ENCODE measurements at regions not wholly inside any gene's neighbourhood (a gene's known extent, or its start where the extent isn't known, plus 50 kb on each side); places are given as distances from the start of the nearest gene placed in this dataset.

- no peak overlapping the region for H3K27ac Mint-ChIP-seq
- no peaks in the 10 kb centered on the region for H3K4me1 Mint-ChIP-seq (ENCODE audit: low read depth)
- no peaks in the 10 kb centered on the region for H3K36me3 Mint-ChIP-seq (ENCODE audit: low read depth)
- H3K9me3 Mint-ChIP-seq, result no peaks in the 10 kb centered on the region
- no peak overlapping the region for H3K4me3 Mint-ChIP-seq
- no peaks in the 10 kb centered on the region for H3K27me3 Mint-ChIP-seq (ENCODE audit: low read depth)
These were observed 323.2 kb downstream of the RDH14 start for GRCh38 chr2:18237298-18237697.

GRCh38 chr2:18232731-18233438 is 327.6 kb downstream of the RDH14 start:
- no peaks in the 10 kb centered on the region for H3K9me3 Mint-ChIP-seq
- H3K4me1 Mint-ChIP-seq (ENCODE audit: low read depth), result no peaks in the 10 kb centered on the region
- no peak overlapping the region for H3K27ac Mint-ChIP-seq
- H3K36me3 Mint-ChIP-seq (ENCODE audit: low read depth), result no peaks in the 10 kb centered on the region
- H3K27me3 Mint-ChIP-seq (ENCODE audit: low read depth), result no peaks in the 10 kb centered on the region
- no peak overlapping the region for H3K4me3 Mint-ChIP-seq

GRCh38 chr2:18230668-18231067 is 329.8 kb downstream of the RDH14 start:
- no peaks in the 10 kb centered on the region for H3K36me3 Mint-ChIP-seq (ENCODE audit: low read depth)
- no peak overlapping the region for H3K27ac Mint-ChIP-seq
- H3K4me1 Mint-ChIP-seq (ENCODE audit: low read depth), result no peaks in the 10 kb centered on the region
- H3K9me3 Mint-ChIP-seq, result peaks cover 4% of the 10 kb centered on the region
- H3K4me3 Mint-ChIP-seq, result no peak overlapping the region
- H3K27me3 Mint-ChIP-seq (ENCODE audit: low read depth), result no peaks in the 10 kb centered on the region

- no peak overlapping the region for H3K4me3 Mint-ChIP-seq
- no peak overlapping the region for H3K27ac Mint-ChIP-seq
- no peaks in the 10 kb centered on the region for H3K27me3 Mint-ChIP-seq (ENCODE audit: low read depth)
- H3K9me3 Mint-ChIP-seq, result no peaks in the 10 kb centered on the region
- no peaks in the 10 kb centered on the region for H3K4me1 Mint-ChIP-seq (ENCODE audit: low read depth)
- H3K36me3 Mint-ChIP-seq (ENCODE audit: low read depth), result no peaks in the 10 kb centered on the region
These were observed 340.8 kb downstream of the RDH14 start for GRCh38 chr2:18219676-18220075.

GRCh38 chr2:18218160-18218933 is 339.9 kb downstream of the KCNS3 start:
- Mint-ChIP-seq H3K4me1 (ENCODE audit: low read depth) (no peaks in the 10 kb centered on the region), H3K4me3 (no peak overlapping the region), H3K27ac (no peak overlapping the region), H3K36me3 (ENCODE audit: low read depth) (no peaks in the 10 kb centered on the region), H3K27me3 (ENCODE audit: low read depth) (no peaks in the 10 kb centered on the region), H3K9me3 (no peaks in the 10 kb centered on the region)

GRCh38 chr2:18214936-18215335 is 336.5 kb downstream of the KCNS3 start:
- no peak overlapping the region for H3K4me3 Mint-ChIP-seq
- no peaks in the 10 kb centered on the region for H3K9me3 Mint-ChIP-seq
- no peaks in the 10 kb centered on the region for H3K27me3 Mint-ChIP-seq (ENCODE audit: low read depth)
- no peak overlapping the region for H3K27ac Mint-ChIP-seq
- H3K36me3 Mint-ChIP-seq (ENCODE audit: low read depth), result no peaks in the 10 kb centered on the region
- H3K4me1 Mint-ChIP-seq (ENCODE audit: low read depth), result no peaks in the 10 kb centered on the region

- Mint-ChIP-seq H3K36me3 (ENCODE audit: low read depth) (no peaks in the 10 kb centered on the region), H3K4me1 (ENCODE audit: low read depth) (no peaks in the 10 kb centered on the region), H3K4me3 (no peak overlapping the region), H3K27me3 (ENCODE audit: low read depth) (no peaks in the 10 kb centered on the region), H3K27ac (no peak overlapping the region), H3K9me3 (no peaks in the 10 kb centered on the region)
These were observed 335.5 kb downstream of the KCNS3 start for GRCh38 chr2:18213986-18214385.

- H3K27me3 Mint-ChIP-seq (ENCODE audit: low read depth), result no peaks in the 10 kb centered on the region
- no peak overlapping the region for H3K27ac Mint-ChIP-seq
- H3K4me1 Mint-ChIP-seq (ENCODE audit: low read depth), result no peaks in the 10 kb centered on the region
- H3K36me3 Mint-ChIP-seq (ENCODE audit: low read depth), result no peaks in the 10 kb centered on the region
- no peaks in the 10 kb centered on the region for H3K9me3 Mint-ChIP-seq
- no peak overlapping the region for H3K4me3 Mint-ChIP-seq
These were observed 331.6 kb downstream of the KCNS3 start for GRCh38 chr2:18209934-18210639.

- H3K9me3 Mint-ChIP-seq, result no peaks in the 10 kb centered on the region
- H3K27ac Mint-ChIP-seq, result no peak overlapping the region
- no peaks in the 10 kb centered on the region for H3K27me3 Mint-ChIP-seq (ENCODE audit: low read depth)
- H3K36me3 Mint-ChIP-seq (ENCODE audit: low read depth), result no peaks in the 10 kb centered on the region
- no peak overlapping the region for H3K4me3 Mint-ChIP-seq
- H3K4me1 Mint-ChIP-seq (ENCODE audit: low read depth), result no peaks in the 10 kb centered on the region
These were observed 330.5 kb downstream of the KCNS3 start for GRCh38 chr2:18208956-18209355.

- H3K4me1 Mint-ChIP-seq (ENCODE audit: low read depth), result no peaks in the 10 kb centered on the region
- no peak overlapping the region for H3K4me3 Mint-ChIP-seq
- no peaks in the 10 kb centered on the region for H3K9me3 Mint-ChIP-seq
- no peaks in the 10 kb centered on the region for H3K27me3 Mint-ChIP-seq (ENCODE audit: low read depth)
- no peaks in the 10 kb centered on the region for H3K36me3 Mint-ChIP-seq (ENCODE audit: low read depth)
- no peak overlapping the region for H3K27ac Mint-ChIP-seq
These were observed 322.3 kb downstream of the KCNS3 start for GRCh38 chr2:18200771-18201170.

- no peaks in the 10 kb centered on the region for H3K4me1 Mint-ChIP-seq (ENCODE audit: low read depth)
- H3K27me3 Mint-ChIP-seq (ENCODE audit: low read depth), result no peaks in the 10 kb centered on the region
- H3K4me3 Mint-ChIP-seq, result no peak overlapping the region
- H3K9me3 Mint-ChIP-seq, result no peaks in the 10 kb centered on the region
- no peaks in the 10 kb centered on the region for H3K36me3 Mint-ChIP-seq (ENCODE audit: low read depth)
- H3K27ac Mint-ChIP-seq, result no peak overlapping the region
These were observed 320.2 kb downstream of the KCNS3 start for GRCh38 chr2:18198677-18199076.

- Mint-ChIP-seq H3K36me3 (ENCODE audit: low read depth) (no peaks in the 10 kb centered on the region), H3K27me3 (ENCODE audit: low read depth) (no peaks in the 10 kb centered on the region), H3K4me1 (ENCODE audit: low read depth) (no peaks in the 10 kb centered on the region), H3K9me3 (no peaks in the 10 kb centered on the region), H3K27ac (no peak overlapping the region), H3K4me3 (no peak overlapping the region)
These were observed 315.7 kb downstream of the KCNS3 start for GRCh38 chr2:18194161-18194560.

- H3K4me1 Mint-ChIP-seq (ENCODE audit: low read depth), result no peaks in the 10 kb centered on the region
- no peak overlapping the region for H3K27ac Mint-ChIP-seq
- no peaks in the 10 kb centered on the region for H3K36me3 Mint-ChIP-seq (ENCODE audit: low read depth)
- H3K4me3 Mint-ChIP-seq, result no peak overlapping the region
- H3K9me3 Mint-ChIP-seq, result no peaks in the 10 kb centered on the region
- no peaks in the 10 kb centered on the region for H3K27me3 Mint-ChIP-seq (ENCODE audit: low read depth)
These were observed 308.5 kb downstream of the KCNS3 start for GRCh38 chr2:18186816-18187613.

GRCh38 chr2:18182861-18183260 is 304.4 kb downstream of the KCNS3 start:
- H3K36me3 Mint-ChIP-seq (ENCODE audit: low read depth), result no peaks in the 10 kb centered on the region
- no peak overlapping the region for H3K27ac Mint-ChIP-seq
- H3K4me3 Mint-ChIP-seq, result no peak overlapping the region
- H3K4me1 Mint-ChIP-seq (ENCODE audit: low read depth), result no peaks in the 10 kb centered on the region
- no peaks in the 10 kb centered on the region for H3K27me3 Mint-ChIP-seq (ENCODE audit: low read depth)
- H3K9me3 Mint-ChIP-seq, result no peaks in the 10 kb centered on the region

All from T-helper 1 cell treated with Interleukin-12 subunit alpha and Interleukin-12 subunit beta and Interleukin-4 antibody, amounts not matched to agents 30 μg/mL and 1 μg/mL, for 36 hours (primary cell).